GM18507 (cell line): ENCODE measurements at regions not wholly inside any gene's neighbourhood (a gene's known extent, or its start where the extent isn't known, plus 50 kb on each side); places are given as distances from the start of the nearest gene placed in this dataset.

Experiments used
- DNase-seq: peaks from one replicate; pipeline ENCODE4 v3.0.0; 2011; ENCODE audit warnings: low read depth; ENCODE audit not compliant: insufficient read length; ENCODE audit errors: extremely low spot score
- FAIRE-seq: peaks from 2 replicates; lab custom pipeline; 2011; peaks lifted over from hg19 to GRCh38; lab: Jason Lieb, UNC

DNA sequence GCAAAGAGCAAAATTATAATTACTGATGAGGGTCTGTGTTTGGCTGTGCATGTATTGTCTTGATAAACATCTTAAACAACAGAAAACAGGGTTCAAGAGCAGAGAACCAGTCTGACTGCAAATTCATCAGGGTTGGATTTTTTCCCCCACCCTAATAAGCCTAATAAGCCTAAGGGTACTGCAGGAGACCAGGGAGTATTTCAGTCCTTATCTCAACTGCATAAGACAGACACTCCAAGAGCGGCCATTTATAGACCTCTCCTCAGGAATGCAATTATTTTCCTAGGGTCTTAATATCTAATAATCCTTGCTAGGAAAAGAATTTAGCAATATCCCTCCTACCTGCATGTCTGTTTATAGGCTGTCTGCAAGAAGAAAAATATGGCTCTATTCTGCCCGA, 2011.5 kb upstream of the PCDH20 start:
- FAIRE-seq, result no peak

DNA sequence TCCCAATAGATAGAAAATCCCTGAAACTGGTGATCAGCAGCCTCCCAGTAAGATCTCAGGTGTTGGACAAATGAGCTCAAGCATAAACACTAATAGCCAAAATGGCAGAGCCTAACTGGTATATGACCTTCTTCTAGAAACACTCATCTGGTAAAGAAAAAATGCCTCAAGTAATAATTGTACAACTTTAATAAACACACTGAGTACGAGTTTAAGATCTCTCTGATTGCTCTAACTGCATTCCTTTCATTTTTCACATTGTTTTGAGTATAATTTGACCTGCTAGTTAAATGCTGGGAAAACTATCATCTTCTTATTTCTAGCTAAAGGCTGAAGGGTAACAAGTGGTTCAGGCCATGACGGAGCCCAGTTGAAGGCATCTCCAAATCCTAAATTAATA, 2009.5 kb upstream of the PCDH20 start:
- FAIRE-seq (no peak), DNase-seq (no peak)

More for the DNA sequence above, 2011.5 kb upstream of the PCDH20 start:
- no peak for DNase-seq

DNA sequence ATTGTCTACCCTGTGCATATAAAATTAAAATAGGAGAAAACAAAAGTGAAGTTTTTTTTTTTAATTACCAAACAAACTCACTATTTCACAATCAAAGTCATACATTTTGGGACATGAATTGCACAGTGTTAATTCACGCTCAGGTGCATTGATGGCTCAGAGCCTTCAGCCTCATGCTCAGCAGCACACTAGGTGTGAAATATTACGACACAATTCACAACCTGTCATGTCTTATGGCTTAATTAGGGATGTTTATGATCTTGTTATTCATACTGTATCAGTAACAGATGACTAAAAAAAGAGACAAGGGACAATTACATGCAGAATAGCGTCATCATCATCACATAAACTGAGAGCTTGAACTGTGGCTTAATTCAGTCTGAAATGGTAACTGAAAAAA, 2005.5 kb upstream of the PCDH20 start:
- FAIRE-seq (no peak), DNase-seq (no peak)

DNA sequence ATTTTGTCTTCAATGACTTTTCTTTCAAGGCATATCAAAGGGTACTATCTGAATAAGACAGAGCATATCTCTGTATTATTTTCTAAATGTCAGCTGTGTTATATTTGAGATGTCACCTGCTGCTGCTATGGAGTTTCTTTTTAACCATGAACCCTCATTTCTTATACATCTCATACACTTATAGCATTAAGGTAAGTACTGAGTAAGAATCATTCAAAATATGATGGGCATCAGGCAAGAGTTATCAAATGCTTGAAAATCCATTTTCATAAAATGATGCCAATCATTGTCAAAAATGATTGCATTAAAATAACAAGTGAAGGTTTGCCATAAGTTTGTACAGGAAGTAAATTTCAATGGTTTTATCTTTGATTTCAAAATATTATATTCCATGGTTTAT, 2005.0 kb upstream of the PCDH20 start:
- FAIRE-seq (no peak), DNase-seq (no peak)

DNA sequence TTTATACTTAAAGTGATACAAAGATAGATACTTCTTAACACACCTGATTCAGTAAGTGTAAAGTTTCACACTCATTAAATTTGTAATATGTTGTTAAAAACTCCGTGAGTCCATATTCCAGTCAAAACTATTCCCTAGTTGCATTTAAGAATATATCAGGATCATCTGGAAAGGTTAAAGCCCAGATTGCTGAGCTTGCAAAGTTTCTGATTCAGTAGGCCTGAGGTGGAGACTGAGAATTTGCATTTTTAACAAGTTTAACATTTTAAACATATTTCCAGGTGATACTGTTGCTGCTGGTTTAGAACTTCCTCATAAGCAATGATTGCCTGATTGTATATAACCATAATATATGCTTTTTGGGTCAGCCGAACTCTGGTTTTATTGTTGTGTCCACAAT, 1998.6 kb upstream of the PCDH20 start:
- no peak for FAIRE-seq
- no peak for DNase-seq

DNA sequence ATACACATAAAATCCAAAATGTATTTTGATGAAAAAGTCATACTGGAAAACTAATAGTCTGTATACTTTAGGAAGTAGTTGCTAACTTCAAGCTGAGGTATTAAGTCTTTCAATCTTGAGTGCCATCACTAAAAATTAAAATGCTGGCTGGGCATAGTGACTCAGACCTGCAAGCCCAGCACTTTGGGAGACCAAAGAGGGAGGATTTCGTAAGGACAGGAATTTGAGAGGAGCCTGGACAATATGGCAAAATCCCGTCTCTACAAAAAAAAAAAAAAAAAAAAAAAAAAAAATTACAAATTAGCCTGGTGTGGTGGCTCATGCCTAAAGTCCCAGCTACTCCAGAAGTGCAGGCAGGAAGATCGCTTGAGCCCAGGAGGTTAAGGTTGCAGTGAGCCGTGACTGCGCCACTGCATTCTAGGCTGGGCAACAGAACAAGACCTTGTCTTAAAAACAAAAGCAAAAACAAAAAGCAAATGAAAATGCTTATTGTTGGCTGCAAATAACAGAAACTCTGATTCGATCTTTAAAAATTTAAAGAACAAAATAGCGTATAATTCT, 1994.2 kb upstream of the PCDH20 start:
- FAIRE-seq (no peak), DNase-seq (no peak)

DNA sequence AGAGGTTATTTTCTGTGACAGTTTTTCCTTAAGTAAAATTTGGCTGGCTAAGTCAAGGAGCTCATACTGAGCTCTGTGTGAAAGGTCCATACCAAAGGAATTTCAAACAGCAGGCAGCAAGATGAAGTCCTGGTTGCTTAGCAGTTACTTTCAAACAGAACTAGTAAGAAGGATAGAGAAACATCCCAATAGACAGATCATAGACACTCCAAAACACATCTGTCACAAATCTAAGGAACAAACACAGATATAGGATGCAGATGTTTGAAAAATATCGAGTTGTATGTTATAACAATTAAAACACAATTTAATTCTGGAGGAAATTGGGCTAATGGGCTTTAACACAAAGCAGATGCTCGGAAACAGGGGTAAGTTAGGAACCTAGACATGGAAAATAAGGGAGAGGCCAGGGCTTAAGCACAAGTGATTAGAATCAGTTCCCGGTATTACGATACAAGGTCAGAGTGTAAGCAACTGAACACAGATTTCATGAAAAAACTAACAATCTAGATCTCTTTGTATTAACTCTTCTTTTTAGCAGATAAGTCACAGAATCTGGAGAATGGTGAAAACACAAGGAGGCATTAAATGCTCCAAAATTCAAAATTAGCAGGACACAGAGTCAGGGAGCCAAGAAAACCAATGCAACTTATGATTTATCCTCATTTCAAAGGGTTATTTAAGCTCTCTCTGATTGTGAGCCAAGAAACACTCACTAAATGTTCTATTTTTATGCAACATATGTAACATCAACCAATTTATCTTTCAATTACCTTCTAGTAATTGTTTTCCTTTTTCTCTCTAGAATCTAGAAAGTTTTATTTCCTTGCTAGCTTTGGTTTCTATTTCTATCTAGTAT, 1992.9 kb upstream of the PCDH20 start:
- DNase-seq, result no peak
- FAIRE-seq, result no peak

DNA sequence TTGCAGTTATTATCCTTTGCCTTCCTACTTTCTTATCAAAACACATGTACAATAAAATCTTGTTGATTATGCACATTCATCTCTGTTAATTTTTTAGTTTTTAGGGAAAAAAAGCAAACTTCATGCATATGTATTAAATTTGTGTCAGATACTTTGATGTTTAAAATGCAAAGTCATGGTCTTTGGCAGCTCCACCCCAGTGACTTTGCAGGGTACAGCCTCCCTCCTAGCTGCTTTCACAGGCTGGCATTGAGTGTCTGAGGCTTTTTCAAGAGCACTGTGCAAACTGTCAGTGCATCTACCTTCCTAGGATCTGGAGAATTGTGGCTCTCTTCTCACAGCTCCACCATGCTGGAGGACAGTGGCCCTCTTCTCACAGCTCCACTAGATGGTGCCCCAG, 1988.1 kb upstream of the PCDH20 start:
- no peak for FAIRE-seq

DNA sequence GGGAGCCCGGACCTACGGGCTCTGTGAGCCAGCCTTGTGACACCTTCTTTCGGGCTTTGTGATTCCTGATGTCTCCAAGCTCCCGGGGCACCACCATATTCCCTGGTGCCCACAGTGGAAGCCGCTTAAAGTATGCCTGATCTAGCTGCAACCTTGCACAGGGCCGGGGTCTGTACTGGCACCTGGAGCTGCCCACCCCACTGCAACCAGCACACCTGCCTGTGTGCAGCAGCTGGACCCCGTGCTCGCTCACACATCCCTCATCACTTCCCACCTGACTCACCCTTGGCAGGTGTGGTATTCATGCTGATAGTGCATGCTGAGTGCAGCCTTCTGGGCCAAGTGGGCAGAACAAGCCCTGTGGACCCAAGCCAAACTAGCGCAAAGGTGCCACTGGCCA, 1981.1 kb upstream of the PCDH20 start:
- FAIRE-seq (no peak), DNase-seq (no peak)

More for the DNA sequence above, 1988.1 kb upstream of the PCDH20 start:
- DNase-seq, result no peak

DNA sequence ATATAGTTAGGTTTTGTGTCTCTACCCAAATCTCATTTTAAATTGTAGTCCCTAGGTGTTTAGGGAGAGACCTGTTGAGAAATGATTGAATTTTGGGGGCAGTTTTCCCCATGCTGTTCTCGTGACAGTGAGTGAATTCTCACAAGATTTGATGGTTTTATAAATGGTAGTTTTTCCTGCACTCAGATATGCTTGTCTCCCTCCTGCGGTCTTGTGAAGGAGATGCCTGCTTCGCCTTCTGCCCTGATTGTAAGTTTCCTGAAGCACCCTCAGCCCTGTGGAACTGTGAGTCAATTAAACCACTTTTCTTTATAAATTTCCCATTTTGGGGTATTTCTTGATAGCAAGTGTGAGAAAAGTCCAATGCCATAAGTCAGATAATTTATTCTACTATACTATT, 1977.5 kb upstream of the PCDH20 start:
- DNase-seq (no peak), FAIRE-seq (no peak)

DNA sequence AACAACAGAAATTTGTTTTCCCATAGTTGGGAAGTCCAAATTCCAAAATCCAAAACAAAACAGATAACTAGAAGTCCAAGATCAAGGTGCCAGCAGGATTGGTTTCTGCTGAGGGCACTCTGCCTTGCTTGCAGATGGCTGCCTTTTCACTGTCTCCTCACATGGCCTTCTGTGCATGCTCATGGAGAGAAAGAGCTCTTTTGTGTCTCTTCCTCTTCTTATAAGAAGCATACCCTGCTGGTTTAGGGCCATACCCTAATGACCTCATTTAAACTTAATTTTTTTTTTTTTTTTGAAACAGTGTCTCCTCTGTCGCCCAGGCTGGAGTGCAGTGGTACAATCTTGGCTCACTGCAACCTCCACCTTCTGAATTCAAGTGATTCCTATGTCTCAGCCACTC, 1974.1 kb upstream of the PCDH20 start:
- FAIRE-seq (no peak), DNase-seq (no peak)

DNA sequence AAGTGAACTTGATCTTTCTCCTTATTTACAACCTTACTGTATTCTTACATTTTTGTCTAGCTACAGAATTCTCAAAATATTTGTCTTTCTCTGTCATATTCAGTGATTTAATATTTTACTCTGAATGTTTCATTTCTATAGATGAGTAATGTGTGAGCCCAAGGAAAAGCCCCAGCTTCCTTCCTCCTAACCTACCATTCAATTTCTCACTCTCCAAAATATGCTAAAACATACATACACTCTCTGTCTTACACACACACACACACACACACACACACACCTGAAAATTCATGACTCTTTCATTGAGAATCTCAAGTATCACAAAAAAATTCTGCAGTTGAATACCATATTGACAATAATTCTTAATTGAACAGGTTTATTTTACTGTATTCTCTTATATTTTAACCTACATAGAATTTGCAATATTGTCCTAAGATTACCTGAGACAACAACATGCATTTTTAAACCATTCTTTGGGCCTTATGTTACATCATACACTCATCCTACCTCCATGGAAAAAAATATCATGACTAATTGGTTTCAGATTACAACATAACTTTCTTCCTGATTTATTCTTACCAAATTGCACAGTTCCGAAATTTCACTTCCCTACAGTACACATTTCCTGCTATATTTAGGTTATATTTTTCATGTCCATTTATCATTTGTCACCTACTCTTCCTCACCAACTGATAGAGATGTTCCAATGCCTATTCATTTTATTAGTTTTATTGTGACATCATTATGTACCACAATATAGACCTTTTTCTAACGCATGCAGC, 1965.6 kb upstream of the PCDH20 start:
- FAIRE-seq (no peak), DNase-seq (no peak)

DNA sequence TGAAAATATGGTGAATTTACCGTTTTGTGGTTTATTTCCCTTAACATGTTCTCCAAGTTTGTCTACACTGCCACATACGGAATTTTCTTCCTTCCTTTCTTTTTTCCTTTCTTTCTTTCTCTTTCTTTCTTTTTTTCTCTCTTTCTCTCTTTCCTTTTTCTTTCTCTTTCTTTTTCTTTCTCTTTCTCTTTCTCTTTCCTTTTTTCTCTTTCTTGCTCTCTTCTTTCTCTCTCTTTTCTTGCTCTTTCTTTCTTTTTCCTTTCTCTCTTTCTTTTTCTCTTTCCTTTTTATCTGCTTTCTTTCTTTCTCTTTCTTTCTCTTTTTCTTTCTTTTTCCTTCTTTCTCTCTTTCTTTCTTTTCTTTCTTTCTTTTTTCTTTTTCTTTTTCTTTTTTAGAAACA, 1962.3 kb upstream of the PCDH20 start:
- FAIRE-seq, result no peak

DNA sequence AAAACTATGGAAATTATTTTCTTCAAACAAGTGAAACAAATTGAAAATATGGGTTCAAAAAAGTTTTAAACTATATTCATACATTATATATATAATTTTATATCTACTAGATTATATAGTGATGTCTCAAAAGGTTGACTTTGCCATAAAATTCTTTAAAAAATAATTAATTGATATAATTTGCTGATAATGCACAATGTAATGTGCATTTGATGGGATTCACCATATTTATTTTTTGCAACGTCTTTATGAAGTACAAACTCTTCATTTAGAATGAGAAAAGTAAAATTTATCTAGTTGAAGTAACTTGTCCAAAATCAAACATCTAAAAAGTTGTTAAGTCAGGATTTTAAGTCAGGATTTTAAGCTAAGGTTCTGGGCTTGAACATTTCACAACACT, 1954.5 kb upstream of the PCDH20 start:
- FAIRE-seq (no peak), DNase-seq (no peak)

More for the DNA sequence above, 1962.3 kb upstream of the PCDH20 start:
- no peak for DNase-seq

DNA sequence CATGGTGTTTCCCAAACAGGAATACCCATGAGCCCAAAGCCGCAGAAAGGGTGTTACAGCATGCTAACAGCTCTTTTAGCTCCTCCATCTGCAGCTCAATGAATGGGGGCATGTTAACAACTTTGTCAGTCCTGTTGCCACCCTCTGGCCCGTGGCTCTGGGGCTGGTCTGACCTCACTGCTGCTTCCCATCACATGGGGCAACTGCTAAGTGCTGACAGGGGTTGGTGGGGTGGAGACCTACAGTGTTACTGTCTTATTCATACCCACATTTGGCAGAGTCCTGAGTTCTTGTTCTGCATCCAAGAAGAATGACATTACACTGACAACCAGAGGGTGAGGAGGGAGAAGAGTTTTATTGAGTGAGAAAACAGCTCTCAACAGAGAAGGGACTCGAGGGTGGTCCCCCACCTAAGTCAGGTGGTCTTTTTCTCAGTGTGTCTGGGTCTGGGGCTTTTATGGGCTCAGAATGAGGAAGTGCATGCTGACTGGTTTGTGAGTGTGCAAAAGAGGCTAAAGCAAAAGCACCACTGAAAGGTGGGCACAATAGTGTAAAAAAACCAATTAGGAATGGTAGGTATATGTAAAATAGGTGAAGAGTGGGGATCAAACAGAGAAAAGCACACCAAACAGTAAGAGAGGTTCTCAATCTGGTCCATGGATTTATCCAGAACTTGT, 1952.0 kb upstream of the PCDH20 start:
- DNase-seq (no peak), FAIRE-seq (no peak)

DNA sequence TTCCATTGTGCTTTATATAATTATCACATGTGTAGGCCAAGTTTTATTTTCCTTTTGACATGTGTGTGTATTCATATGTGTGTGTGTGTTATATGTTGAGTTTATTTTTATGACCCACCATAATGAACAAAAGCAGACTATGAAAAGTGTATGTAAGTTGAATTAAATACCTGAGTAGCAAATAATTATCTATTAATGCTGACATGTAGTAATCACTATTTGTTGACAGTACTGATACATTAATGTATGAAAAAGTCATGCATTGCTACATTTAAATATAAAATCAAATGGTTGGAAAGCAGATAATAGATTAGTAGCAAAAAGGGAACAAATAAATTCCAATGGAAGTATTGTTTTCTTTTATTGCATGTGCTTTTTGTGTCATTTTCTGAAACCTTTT, 1948.5 kb upstream of the PCDH20 start:
- FAIRE-seq (no peak), DNase-seq (no peak)

DNA sequence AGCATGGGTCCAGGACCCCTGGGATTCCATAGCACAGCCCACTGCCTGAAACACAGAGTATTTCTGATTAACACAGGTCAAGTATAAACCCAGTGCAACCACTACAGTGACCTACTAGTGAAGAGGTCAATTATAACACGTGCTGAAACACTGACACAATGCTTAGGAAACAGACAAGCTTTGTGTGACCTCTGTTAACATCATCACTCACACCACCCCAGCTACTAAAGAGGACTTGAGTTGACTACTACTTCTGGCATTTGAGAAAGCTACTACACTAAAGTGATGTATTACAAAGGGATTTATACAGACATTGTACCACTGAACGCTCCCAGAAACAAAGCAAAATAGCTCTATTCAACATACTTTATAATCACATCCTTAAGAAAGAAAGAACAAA, 1935.9 kb upstream of the PCDH20 start:
- FAIRE-seq (no peak), DNase-seq (no peak)

DNA sequence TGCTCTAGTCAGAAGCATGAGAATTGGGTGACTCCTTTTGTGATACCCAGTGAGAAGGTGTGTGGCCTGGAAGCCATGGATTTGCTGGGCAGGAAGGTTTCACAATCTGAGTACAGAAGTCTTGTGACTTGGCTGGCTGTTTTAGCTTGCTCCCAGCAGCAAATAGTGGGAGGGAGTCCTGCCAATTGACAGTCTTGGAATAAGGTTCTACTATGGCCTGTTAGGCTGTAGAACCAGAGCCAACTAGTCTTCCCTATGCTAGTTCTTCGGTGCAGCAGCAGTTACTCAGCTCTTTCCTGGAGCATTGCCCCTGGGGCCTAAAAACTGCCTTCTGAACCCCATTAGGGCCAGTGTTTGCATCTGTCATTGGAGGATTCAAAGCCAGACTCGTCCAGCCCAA, 1935.4 kb upstream of the PCDH20 start:
- no peak for FAIRE-seq
- DNase-seq, result no peak

DNA sequence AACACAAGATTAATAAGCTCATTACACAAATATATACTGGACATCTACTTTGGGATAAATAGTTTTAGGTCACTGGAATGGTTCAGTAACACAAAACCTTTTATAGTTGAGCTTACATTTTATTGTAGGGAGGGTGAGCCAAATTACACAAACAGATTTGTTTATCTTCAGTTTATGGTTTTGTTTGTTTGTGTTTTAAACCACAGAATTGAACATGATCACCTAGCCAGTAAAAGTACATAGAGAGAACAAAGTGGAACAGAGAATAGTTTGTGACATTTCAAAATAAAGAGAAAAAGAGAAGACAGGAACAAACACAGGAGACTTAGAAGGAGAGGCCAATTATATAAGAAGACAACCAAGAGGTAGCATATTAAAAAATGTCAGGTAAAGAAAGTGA, 1930.2 kb upstream of the PCDH20 start:
- FAIRE-seq (no peak), DNase-seq (no peak)

DNA sequence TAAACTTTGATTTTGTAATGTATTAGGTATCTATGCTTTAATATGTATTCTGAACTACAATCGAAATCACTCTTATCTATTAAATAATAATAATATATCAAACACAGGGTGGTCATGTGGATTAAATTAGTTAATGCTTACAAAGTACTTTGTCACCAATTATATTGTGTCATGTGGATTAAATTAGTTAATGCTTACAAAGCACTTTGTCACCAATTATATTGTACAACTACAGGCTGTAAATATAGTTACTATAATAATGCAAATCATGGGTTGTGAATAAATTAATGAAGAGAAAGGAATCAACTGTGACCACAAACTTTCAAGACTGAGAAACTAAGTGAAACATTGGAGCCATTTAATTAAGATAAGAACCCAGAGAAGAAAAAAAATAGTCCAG, 1929.1 kb upstream of the PCDH20 start:
- no peak for FAIRE-seq

More for the DNA sequence above, 1929.1 kb upstream of the PCDH20 start:
- no peak for DNase-seq
